Heart right ventricle (tissue), 16 donors: ENCODE measurements at regions not wholly inside any gene's neighbourhood (a gene's known extent, or its start where the extent isn't known, plus 50 kb on each side); places are given as distances from the start of the nearest gene placed in this dataset.

Source experiments
- ATAC-seq, 8 donors: fragments of 200-7000 bp; cut with Tn5 transposase; one replicate each; pipeline ENCODE4 v1.9.1; 2020; ENCODE audit warnings: mild to moderate bottlenecking in 8 of 8, moderate library complexity in 8 of 8, moderate number of reproducible peaks in 1 of 8
- DNase-seq, 2 donors: peaks; one replicate each; pipeline ENCODE4 v3.0.0-alpha.2; 2020
- H3K27ac ChIP-seq, 10 donors: fragments of 200-600 bp; sonication (generic) in 2 of 10; one replicate each; pipeline versions ENCODE4 v1.5.0 to v1.8.0; 2020 to 2022; ENCODE audit warnings: mild to moderate bottlenecking in 3 of 10
- H3K27me3 ChIP-seq, 7 donors: fragments of 200-600 bp; one replicate each; pipeline ENCODE4 v1.8.0; 2021 to 2022; ENCODE audit warnings: mild to moderate bottlenecking in 2 of 7
- H3K36me3 ChIP-seq, 9 donors: fragments of 200-600 bp; sonication (generic) in 1 of 9; one replicate each; pipeline versions ENCODE4 v1.5.0 to v1.8.0; 2020 to 2022; ENCODE audit warnings: mild to moderate bottlenecking in 2 of 9
- H3K4me1 ChIP-seq, 9 donors: fragments of 200-600 bp; sonication (generic) in 1 of 9; one replicate each; pipeline versions ENCODE4 v1.5.0 to v1.8.0; 2020 to 2022; ENCODE audit warnings: mild to moderate bottlenecking in 4 of 9
- H3K4me3 ChIP-seq, 10 donors: fragments of 200-600 bp; sonication (generic) in 2 of 10; one replicate each; pipeline versions ENCODE4 v1.5.0 to v1.8.0; 2020 to 2022; ENCODE audit warnings: mild to moderate bottlenecking in 7 of 10, moderate library complexity in 2 of 10
- H3K9me3 ChIP-seq, 11 donors: fragments of 200-600 bp in 10 of 11; sonication (generic) in 2 of 11; one replicate each; pipeline versions ENCODE4 v1.5.0 to v1.8.0; 2013 to 2022; ENCODE audit warnings: mild to moderate bottlenecking in 2 of 11, control low read depth in 1 of 11, moderate library complexity in 1 of 11
- WGBS, 2 donors: extraction: QIAGEN DNeasy Blood & Tissue Kit; methylation state at CpG; one replicate each; pipeline ENCODE4 v1.1.7; 2013; ENCODE audit warnings: inconsistent platforms in 1 of 2; 5-methylcytosine and 5-hydroxymethylcytosine counted together
- intact Hi-C, 10 donors: fragments of 100-400 bp; cut with DNase I; formaldehyde crosslinking; loops; one replicate each; pipeline versions ENCODE4 v1.11.1 to v1.14.2; 2022
- TF ChIP-seq, protein P1 (sequence below), 9 donors: fragments of 200-600 bp; sonication (generic) in 2 of 9; IDR thresholded peaks; one replicate each; pipeline versions ENCODE4 v1.5.0 to v1.8.0; 2021 to 2022; ENCODE audit warnings: antibody characterized with exemption in 9 of 9, mild to moderate bottlenecking in 5 of 9, moderate library complexity in 1 of 9
- donor health status: Arrhythmogenic right ventricular cardiomyopathy.
- donor health status: ischemic (EF 13 %, LVEDD 7.1; RV severe dilation, severe dysfunction).
- donor health status: healthy with polysubstance abuse.
- donor health status: DM: no; HTN: yes; CAD: no.
- donor health status: DM: no; HTN: no; CAD: no.
- donor health status: ischemic (EF 25% LVEDD 6.9; RV normal size, moderate dysfunction).
- donor health status: ischemic (EF 25% LVEDD 5.7; RV mildly dilated, moderate dysfunction).
- donor health status: healthy.
- donor health status: DM: yes; HTN: yes; CAD: no.
- donor health status: Ischemic cardiomyopathy.
- donor health status: ischemic (EF 35%, LVEDD 5.7; RV mildly dilated, moderate dysfunction).
- donor health status: nonischemic (EF 11% LVEDD 7.7; RV severe dilation, severe dysfunction).
- donor health status: DM: yes; HTN: yes; CAD: no.
- donor health status: PGD.
- donor health status: ischemic (EF 29% LVEDD 5.4; RV normal size, mild dysfunction).
- donor health status: nonischemic (EF 23%, LVEDD 6.1; RV moderate dilation, normal function).

DNA sequence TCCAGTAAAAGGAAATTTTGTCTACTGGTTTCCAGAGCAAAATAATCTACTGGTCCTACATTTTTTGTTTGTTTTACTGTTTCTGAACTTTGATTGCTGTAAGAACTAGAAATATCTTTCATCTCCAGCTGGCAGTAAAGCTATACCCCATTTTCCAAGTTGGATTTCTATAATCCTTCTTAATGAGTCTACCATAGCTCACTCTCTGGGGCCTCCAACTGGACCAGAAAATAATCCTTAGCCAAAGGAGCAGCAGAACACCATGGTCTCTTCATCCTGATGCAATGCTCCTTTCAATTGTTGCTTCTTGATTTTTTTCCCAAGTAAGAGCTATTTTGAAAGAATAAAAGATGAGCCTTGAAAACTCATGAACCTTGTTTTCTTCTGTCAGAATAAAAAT, 110.0 kb upstream of the COL11A1 start:
- H3K4me3 ChIP-seq: no peak overlapping the region
- no peak overlapping the region for H3K27ac ChIP-seq
- no peaks in the 10 kb centered on the region for H3K36me3 ChIP-seq
- intact Hi-C loops: no loop called here
- ATAC-seq (no peak), DNase-seq (no peak)
- no peaks in the 10 kb centered on the region for H3K9me3 ChIP-seq
- TF ChIP-seq, protein P1, sequence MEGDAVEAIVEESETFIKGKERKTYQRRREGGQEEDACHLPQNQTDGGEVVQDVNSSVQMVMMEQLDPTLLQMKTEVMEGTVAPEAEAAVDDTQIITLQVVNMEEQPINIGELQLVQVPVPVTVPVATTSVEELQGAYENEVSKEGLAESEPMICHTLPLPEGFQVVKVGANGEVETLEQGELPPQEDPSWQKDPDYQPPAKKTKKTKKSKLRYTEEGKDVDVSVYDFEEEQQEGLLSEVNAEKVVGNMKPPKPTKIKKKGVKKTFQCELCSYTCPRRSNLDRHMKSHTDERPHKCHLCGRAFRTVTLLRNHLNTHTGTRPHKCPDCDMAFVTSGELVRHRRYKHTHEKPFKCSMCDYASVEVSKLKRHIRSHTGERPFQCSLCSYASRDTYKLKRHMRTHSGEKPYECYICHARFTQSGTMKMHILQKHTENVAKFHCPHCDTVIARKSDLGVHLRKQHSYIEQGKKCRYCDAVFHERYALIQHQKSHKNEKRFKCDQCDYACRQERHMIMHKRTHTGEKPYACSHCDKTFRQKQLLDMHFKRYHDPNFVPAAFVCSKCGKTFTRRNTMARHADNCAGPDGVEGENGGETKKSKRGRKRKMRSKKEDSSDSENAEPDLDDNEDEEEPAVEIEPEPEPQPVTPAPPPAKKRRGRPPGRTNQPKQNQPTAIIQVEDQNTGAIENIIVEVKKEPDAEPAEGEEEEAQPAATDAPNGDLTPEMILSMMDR (IDR thresholded peaks at IDR 0.05): no peak
- no peaks in the 10 kb centered on the region for H3K4me1 ChIP-seq
- H3K27me3 ChIP-seq: no peaks in the 10 kb centered on the region

DNA sequence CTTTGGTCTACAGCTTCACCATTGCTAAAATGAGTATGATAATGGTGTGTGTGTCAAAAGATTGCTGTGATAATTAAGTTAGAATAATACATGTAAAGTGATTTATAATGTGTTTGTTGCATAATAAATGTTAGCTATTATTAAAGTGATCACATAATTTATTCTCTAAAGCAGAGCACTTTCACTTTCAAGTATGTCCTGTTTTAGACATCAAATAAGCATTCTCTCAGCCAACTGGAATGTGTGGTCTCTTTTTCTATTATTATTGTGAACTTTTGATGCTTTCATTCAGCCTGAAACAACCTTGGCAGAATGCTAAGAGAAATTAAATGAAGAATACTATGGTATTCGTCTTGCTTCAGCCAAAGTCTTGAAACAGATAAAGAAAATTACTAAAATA, 102.8 kb upstream of the COL11A1 start:
- Histone ChIP-seq H3K4me3 (no peak overlapping the region), H3K27ac (no peak overlapping the region), H3K27me3 (no peaks in the 10 kb centered on the region), H3K9me3 (no peaks in the 10 kb centered on the region), H3K36me3 (no peaks in the 10 kb centered on the region), H3K4me1 (no peaks in the 10 kb centered on the region)
- intact Hi-C loops: no loop called here
- DNase-seq (no peak), ATAC-seq (no peak)
- TF ChIP-seq, protein P1 (IDR thresholded peaks at IDR 0.05): no peak
- 44 to 70% methylated on average over 1 of the region's 1 CpG for WGBS, 2 donors

DNA sequence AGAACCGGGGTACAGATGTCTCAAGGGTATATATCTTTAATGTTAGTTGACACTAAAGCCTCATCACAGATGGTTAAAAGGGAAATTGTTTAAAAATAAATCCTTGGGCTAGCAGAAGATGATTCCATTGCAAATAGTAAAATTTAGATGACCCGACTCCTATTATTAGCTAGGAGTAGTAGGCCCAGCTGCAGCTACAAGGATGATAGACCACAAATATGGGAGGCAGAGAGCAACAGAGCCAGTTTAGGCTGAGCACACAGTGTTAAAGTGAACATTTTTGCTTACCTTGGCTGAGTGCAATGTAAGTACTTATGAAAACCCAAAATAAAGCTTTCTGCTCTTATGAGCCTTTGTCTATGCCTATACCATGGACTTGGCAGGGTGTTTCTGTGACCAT, 100.5 kb upstream of the COL11A1 start:
- ATAC-seq: no peak
- no peak for DNase-seq
- Histone ChIP-seq H3K27ac (no peak overlapping the region), H3K9me3 (no peaks in the 10 kb centered on the region), H3K4me3 (no peak overlapping the region), H3K27me3 (no peaks in the 10 kb centered on the region), H3K36me3 (no peaks in the 10 kb centered on the region), H3K4me1 (no peaks in the 10 kb centered on the region)
- 79 to 91% methylated on average over 2 of the region's 2 CpGs for WGBS, 2 donors
- TF ChIP-seq, protein P1 (IDR thresholded peaks at IDR 0.05): no peak
- intact Hi-C loops: no loop called here

DNA sequence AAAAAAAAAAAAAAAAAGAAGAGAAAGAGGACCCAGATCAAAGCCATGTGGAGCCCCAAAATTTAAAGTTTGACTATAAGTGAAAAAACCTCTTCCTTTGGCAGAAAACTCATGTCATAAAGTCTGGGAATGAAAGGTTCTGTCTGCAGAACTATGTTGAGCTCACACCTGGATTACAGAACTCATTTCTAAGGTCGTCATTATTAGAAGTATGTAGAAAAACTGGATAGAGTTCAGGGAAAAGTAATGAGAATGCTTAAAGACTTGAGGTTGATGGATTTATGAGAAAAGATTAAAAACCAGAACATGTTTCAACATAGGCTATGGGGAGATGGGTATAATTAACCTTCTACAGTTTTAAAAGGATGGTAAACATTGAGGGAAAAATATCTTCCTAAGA, 90.7 kb upstream of the COL11A1 start:
- 73 to 91% methylated on average over 1 of the region's 1 CpG for WGBS, 2 donors
- Histone ChIP-seq H3K27me3 (no peaks in the 10 kb centered on the region), H3K36me3 (no peaks in the 10 kb centered on the region), H3K4me1 (no peaks in the 10 kb centered on the region), H3K9me3 (peaks cover 0 to 3% (median 0%) of the 10 kb centered on the region in 11 donors), H3K4me3 (no peak overlapping the region), H3K27ac (no peak overlapping the region)
- DNase-seq (no peak), ATAC-seq (no peak)
- intact Hi-C loops: no loop called here
- TF ChIP-seq, protein P1 (IDR thresholded peaks at IDR 0.05): no peak

DNA sequence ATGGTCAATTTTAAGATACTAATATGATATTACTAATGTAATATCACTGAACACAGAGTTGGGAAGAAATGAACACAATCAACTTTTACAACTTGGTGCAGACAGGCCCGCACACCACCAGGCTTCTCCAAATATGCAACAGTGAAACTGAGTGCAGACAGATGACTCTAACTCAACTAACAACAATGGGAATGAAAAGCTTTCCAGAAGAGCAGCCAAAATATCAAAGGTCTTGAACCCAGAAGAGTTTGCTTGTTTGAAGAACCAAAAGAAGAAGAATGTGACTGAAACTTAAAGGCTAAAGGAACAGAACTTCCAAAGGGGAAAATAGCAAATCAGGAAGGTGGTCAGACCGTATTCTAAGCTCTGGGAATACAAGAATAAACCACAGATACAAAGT, 89.8 kb upstream of the COL11A1 start:
- no peaks in the 10 kb centered on the region for H3K27me3 ChIP-seq
- WGBS, 2 donors: 78 to 82% methylated on average over 2 of the region's 2 CpGs
- H3K4me3 ChIP-seq: no peak overlapping the region
- H3K36me3 ChIP-seq: no peaks in the 10 kb centered on the region
- no peaks in the 10 kb centered on the region for H3K4me1 ChIP-seq
- peaks cover 0 to 3% (median 0%) of the 10 kb centered on the region in 11 donors for H3K9me3 ChIP-seq
- intact Hi-C loops: no loop called here
- no peak for ATAC-seq
- H3K27ac ChIP-seq: no peak overlapping the region
- TF ChIP-seq, protein P1 (IDR thresholded peaks at IDR 0.05): no peak
- DNase-seq: no peak
